Smooth muscle cell (in vitro differentiated cells): ENCODE measurements at regions not wholly inside any gene's neighbourhood (a gene's known extent, or its start where the extent isn't known, plus 50 kb on each side); places are given as distances from the start of the nearest gene placed in this dataset.

Experiments
- DNase-seq: peaks from one replicate; lab custom pipeline; 2025; ENCODE audit not compliant: unreplicated experiment; lab: John Stamatoyannopoulos, UW
- H2AFZ ChIP-seq: fragments of 200-600 bp; sonication (generic); 2 replicates; pipeline ENCODE4 v1.6.0; 2016; ENCODE audit warnings: antibody characterized with exemption, low read depth, mild to moderate bottlenecking
- H3F3A ChIP-seq: fragments of 200-600 bp; sonication (generic); 2 replicates; pipeline ENCODE4 v1.6.0; 2017; ENCODE audit warnings: antibody characterized with exemption, low read depth
- H3K27ac ChIP-seq: fragments of 200-600 bp; sonication (generic); 2 replicates; pipeline ENCODE4 v1.5.1; 2016; ENCODE audit warnings: low read depth, mild to moderate bottlenecking
- H3K27me3 ChIP-seq: fragments of 200-600 bp; sonication (generic); 2 replicates; pipeline ENCODE4 v1.6.1; 2016; ENCODE audit warnings: low read depth, mild to moderate bottlenecking
- H3K36me3 ChIP-seq: fragments of 200-600 bp; sonication (generic); 2 replicates; pipeline ENCODE4 v1.5.1; 2016; ENCODE audit warnings: low read depth
- H3K4me1 ChIP-seq: fragments of 200-600 bp; sonication (generic); 2 replicates; pipeline ENCODE4 v1.5.1; 2016; ENCODE audit warnings: low read depth
- H3K4me2 ChIP-seq: fragments of 200-600 bp; sonication (generic); 2 replicates; pipeline ENCODE4 v1.6.0; 2016; ENCODE audit warnings: mild to moderate bottlenecking
- H3K4me3 ChIP-seq: fragments of 200-600 bp; sonication (generic); 2 replicates; pipeline ENCODE4 v1.5.1; 2016; ENCODE audit warnings: mild to moderate bottlenecking
- H3K79me2 ChIP-seq: fragments of 200-600 bp; sonication (generic); 2 replicates; pipeline ENCODE4 v1.6.0; 2016; ENCODE audit warnings: low read depth, mild to moderate bottlenecking
- H3K9ac ChIP-seq: fragments of 200-600 bp; sonication (generic); 2 replicates; pipeline ENCODE4 v1.6.0; 2016; ENCODE audit warnings: low read depth
- H3K9me3 ChIP-seq: fragments of 200-600 bp; sonication (generic); replicated peaks from 2 replicates; pipeline ENCODE4 v1.5.1; 2016; ENCODE audit warnings: low read depth
- H4K20me1 ChIP-seq: fragments of 200-600 bp; sonication (generic); 2 replicates; pipeline ENCODE4 v1.6.0; 2016; ENCODE audit warnings: low read depth
- CTCF ChIP-seq: fragments of 200-600 bp; sonication (generic); IDR thresholded peaks from 2 replicates; pipeline ENCODE4 v1.5.1; 2017; ENCODE audit warnings: borderline replicate concordance, mild to moderate bottlenecking, antibody characterized with exemption; ENCODE audit not compliant: insufficient read depth, poor library complexity, severe bottlenecking
- WGBS: methylation state at CpG from one replicate; pipeline ENCODE4 v1.1.7; 2016; ENCODE audit warnings: low lambda C conversion rate; 5-methylcytosine and 5-hydroxymethylcytosine counted together

GRCh38 chr14:81662570-81663197, 129.0 kb upstream of the SEL1L start:
- no peak for DNase-seq
- Histone ChIP-seq H3K4me1 (no peaks in the 10 kb centered on the region), H3K27ac (no peak overlapping the region), H3K79me2 (no peaks in the 10 kb centered on the region), H3F3A (no peaks in the 10 kb centered on the region), H3K36me3 (no peaks in the 10 kb centered on the region), H4K20me1 (no peaks in the 10 kb centered on the region), H3K27me3 (no peaks in the 10 kb centered on the region), H3K4me2 (no peak overlapping the region), H2AFZ (no peak overlapping the region), H3K4me3 (no peak overlapping the region), H3K9ac (no peak overlapping the region), H3K9me3 (no peaks in the 10 kb centered on the region)
- 88% methylated on average over 2 of the region's 2 CpGs for WGBS
- no peak for TF ChIP-seq CTCF

GRCh38 chr14:81668626-81669274, 135.1 kb upstream of the SEL1L start:
- Histone ChIP-seq H3K27me3 (no peaks in the 10 kb centered on the region), H3K4me2 (no peak overlapping the region), H3K27ac (no peak overlapping the region), H3K4me3 (no peak overlapping the region), H4K20me1 (no peaks in the 10 kb centered on the region), H3K9me3 (no peaks in the 10 kb centered on the region), H2AFZ (no peak overlapping the region), H3K79me2 (no peaks in the 10 kb centered on the region), H3K9ac (no peak overlapping the region), H3K4me1 (no peaks in the 10 kb centered on the region), H3F3A (no peaks in the 10 kb centered on the region), H3K36me3 (no peaks in the 10 kb centered on the region)
- WGBS, result 94% methylated on average over 32 of the region's 32 CpGs
- no peak for TF ChIP-seq CTCF
- DNase-seq, result no peak

GRCh38 chr14:81669308-81669707, 135.7 kb upstream of the SEL1L start:
- H3K4me3 ChIP-seq, result no peak overlapping the region
- no peaks in the 10 kb centered on the region for H3K36me3 ChIP-seq
- no peak for DNase-seq
- TF ChIP-seq CTCF, result no peak
- H4K20me1 ChIP-seq, result no peaks in the 10 kb centered on the region
- 86% methylated on average over 2 of the region's 2 CpGs for WGBS
- no peak overlapping the region for H3K9ac ChIP-seq
- H3K79me2 ChIP-seq, result no peaks in the 10 kb centered on the region
- H3K9me3 ChIP-seq, result no peaks in the 10 kb centered on the region
- no peaks in the 10 kb centered on the region for H3K4me1 ChIP-seq
- H3K27ac ChIP-seq, result no peak overlapping the region
- H3K4me2 ChIP-seq, result no peak overlapping the region
- no peaks in the 10 kb centered on the region for H3F3A ChIP-seq
- H3K27me3 ChIP-seq, result no peaks in the 10 kb centered on the region
- no peak overlapping the region for H2AFZ ChIP-seq

- H3K4me1 ChIP-seq, result no peaks in the 10 kb centered on the region
- H3K9me3 ChIP-seq, result no peaks in the 10 kb centered on the region
- no peak overlapping the region for H3K27ac ChIP-seq
- TF ChIP-seq CTCF, result no peak
- H3K4me3 ChIP-seq, result no peak overlapping the region
- H2AFZ ChIP-seq, result peak overlapping the region; percentile 40
- DNase-seq, result no peak
- no peaks in the 10 kb centered on the region for H4K20me1 ChIP-seq
- no peaks in the 10 kb centered on the region for H3K36me3 ChIP-seq
- no peaks in the 10 kb centered on the region for H3F3A ChIP-seq
- WGBS, result 40% methylated on average over 3 of the region's 3 CpGs
- H3K79me2 ChIP-seq, result no peaks in the 10 kb centered on the region
- no peak overlapping the region for H3K9ac ChIP-seq
- H3K27me3 ChIP-seq, result no peaks in the 10 kb centered on the region
- no peak overlapping the region for H3K4me2 ChIP-seq
Observed at GRCh38 chr14:81673930-81674329, 140.3 kb upstream of the SEL1L start.
